Hepatic stellate cell (primary cell): ENCODE measurements at regions not wholly inside any gene's neighbourhood (a gene's known extent, or its start where the extent isn't known, plus 50 kb on each side); places are given as distances from the start of the nearest gene placed in this dataset.

Experiments used
- DNase-seq: peaks from one replicate; pipeline ENCODE4 v3.0.0; 2011; ENCODE audit warnings: low spot score

DNA sequence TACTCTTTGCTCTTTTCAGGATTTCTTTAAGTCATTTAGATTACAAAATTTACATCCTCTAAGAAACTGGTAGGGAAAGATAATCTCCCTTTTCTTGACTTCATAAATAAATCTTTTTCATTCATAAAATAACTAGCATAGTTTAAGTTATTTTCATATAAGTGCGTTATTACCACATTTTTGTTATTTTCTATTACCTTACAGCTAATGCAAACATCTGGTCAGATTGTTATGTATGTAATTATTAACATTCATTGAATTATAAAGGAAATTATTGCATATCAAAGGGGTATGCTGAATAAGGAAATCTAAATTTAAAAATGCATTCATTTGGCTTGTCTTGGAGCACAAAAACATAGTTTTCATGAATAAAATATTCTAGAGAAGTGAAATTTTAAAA, 55.3 kb upstream of the SLITRK1 start:
- no peak for DNase-seq

- no peak for DNase-seq
Measured at GRCh38 chr13:83935566-83935965, 53.3 kb upstream of the SLITRK1 start.
